ENCODE measurements at regions not wholly inside any gene's neighbourhood (a gene's known extent, or its start where the extent isn't known, plus 50 kb on each side); places are given as distances from the start of the nearest gene placed in this dataset.

- no peaks in the 10 kb centered on the region for H3K36me3 Mint-ChIP-seq (ENCODE audit: low read depth)
- Histone ChIP-seq H3K4me3 (ENCODE audit: low read length) (no peak overlapping the region), H3K27me3 (ENCODE audit: control insufficient read depth in 1 of 2, insufficient read depth in 2 of 2, low read length in 2 of 2) (peaks cover 0 to 3% of the 10 kb centered on the region in 2 experiments), H3K4me1 (ENCODE audit: insufficient read depth, low read length) (no peaks in the 10 kb centered on the region), H3K27ac (ENCODE audit: low read depth in 1 of 2, low read length in 2 of 2) (no peak overlapping the region), H3K9me3 (ENCODE audit: control insufficient read depth in 1 of 2, insufficient read depth in 1 of 2, low read length in 2 of 2) (peaks cover 0 to 5% of the 10 kb centered on the region in 2 experiments), H3K36me3 (ENCODE audit: insufficient read depth, low read length) (no peaks in the 10 kb centered on the region)
- TF ChIP-seq, protein P1, sequence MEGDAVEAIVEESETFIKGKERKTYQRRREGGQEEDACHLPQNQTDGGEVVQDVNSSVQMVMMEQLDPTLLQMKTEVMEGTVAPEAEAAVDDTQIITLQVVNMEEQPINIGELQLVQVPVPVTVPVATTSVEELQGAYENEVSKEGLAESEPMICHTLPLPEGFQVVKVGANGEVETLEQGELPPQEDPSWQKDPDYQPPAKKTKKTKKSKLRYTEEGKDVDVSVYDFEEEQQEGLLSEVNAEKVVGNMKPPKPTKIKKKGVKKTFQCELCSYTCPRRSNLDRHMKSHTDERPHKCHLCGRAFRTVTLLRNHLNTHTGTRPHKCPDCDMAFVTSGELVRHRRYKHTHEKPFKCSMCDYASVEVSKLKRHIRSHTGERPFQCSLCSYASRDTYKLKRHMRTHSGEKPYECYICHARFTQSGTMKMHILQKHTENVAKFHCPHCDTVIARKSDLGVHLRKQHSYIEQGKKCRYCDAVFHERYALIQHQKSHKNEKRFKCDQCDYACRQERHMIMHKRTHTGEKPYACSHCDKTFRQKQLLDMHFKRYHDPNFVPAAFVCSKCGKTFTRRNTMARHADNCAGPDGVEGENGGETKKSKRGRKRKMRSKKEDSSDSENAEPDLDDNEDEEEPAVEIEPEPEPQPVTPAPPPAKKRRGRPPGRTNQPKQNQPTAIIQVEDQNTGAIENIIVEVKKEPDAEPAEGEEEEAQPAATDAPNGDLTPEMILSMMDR (IDR thresholded peaks at IDR 0.05) = no peak
- peaks cover 11% of the 10 kb centered on the region for H3K27me3 Mint-ChIP-seq
- no peak overlapping the region for H3K27ac Mint-ChIP-seq
- POLR2A ChIA-PET = no interaction called here
- H3K4me3 Mint-ChIP-seq = no peak overlapping the region
- H3K9me3 Mint-ChIP-seq = no peaks in the 10 kb centered on the region
- intact Hi-C loops (cut with DNase I, micrococcal nuclease) = no loop called here
- DNase-seq (no peak), ATAC-seq (ENCODE audit: poor library complexity) (no peak)
- CTCF ChIA-PET = no interaction called here
- H3K4me1 Mint-ChIP-seq (ENCODE audit: low read depth) = no peaks in the 10 kb centered on the region
Measured at GRCh38 chr12:105457026-105457425, 126.5 kb downstream of the C12orf75 start.

- DNase-seq (no peak), ATAC-seq (ENCODE audit: poor library complexity) (no peak)
- ChIA-PET POLR2A (no interaction called here), CTCF (no interaction called here)
- no peaks in the 10 kb centered on the region for H3K9me3 Mint-ChIP-seq
- TF ChIP-seq, protein P1 (IDR thresholded peaks at IDR 0.05) = no peak
- H3K27me3 ChIP-seq (ENCODE audit: control insufficient read depth in 1 of 2, insufficient read depth in 2 of 2, low read length in 2 of 2) = peaks cover 0 to 3% of the 10 kb centered on the region in 2 experiments
- no peaks in the 10 kb centered on the region for H3K36me3 ChIP-seq (ENCODE audit: insufficient read depth, low read length)
- intact Hi-C loops (cut with DNase I, micrococcal nuclease) = no loop called here
- no peaks in the 10 kb centered on the region for H3K4me1 ChIP-seq (ENCODE audit: insufficient read depth, low read length)
- no peak overlapping the region for H3K4me3 ChIP-seq (ENCODE audit: low read length)
- no peaks in the 10 kb centered on the region for H3K36me3 Mint-ChIP-seq (ENCODE audit: low read depth)
- H3K4me1 Mint-ChIP-seq (ENCODE audit: low read depth) = no peaks in the 10 kb centered on the region
- peaks cover 0 to 5% of the 10 kb centered on the region in 2 experiments for H3K9me3 ChIP-seq (ENCODE audit: control insufficient read depth in 1 of 2, insufficient read depth in 1 of 2, low read length in 2 of 2)
- no peak overlapping the region for H3K27ac ChIP-seq (ENCODE audit: low read depth in 1 of 2, low read length in 2 of 2)
- H3K4me3 Mint-ChIP-seq = no peak overlapping the region
- no peak overlapping the region for H3K27ac Mint-ChIP-seq
- H3K27me3 Mint-ChIP-seq = peaks cover 16% of the 10 kb centered on the region
Measured at GRCh38 chr12:105459760-105460330, 129.4 kb downstream of the C12orf75 start.

GRCh38 chr12:105461271-105461943 lies 130.9 kb downstream of the C12orf75 start:
- TF ChIP-seq, protein P1 (IDR thresholded peaks at IDR 0.05) = no peak
- ATAC-seq (ENCODE audit: poor library complexity) (no peak), DNase-seq (no peak)
- Histone ChIP-seq H3K9me3 (ENCODE audit: control insufficient read depth in 1 of 2, insufficient read depth in 1 of 2, low read length in 2 of 2) (peaks cover 0 to 5% of the 10 kb centered on the region in 2 experiments), H3K36me3 (ENCODE audit: insufficient read depth, low read length) (no peaks in the 10 kb centered on the region), H3K4me1 (ENCODE audit: insufficient read depth, low read length) (no peaks in the 10 kb centered on the region), H3K27ac (ENCODE audit: low read depth in 1 of 2, low read length in 2 of 2) (no peak overlapping the region), H3K27me3 (ENCODE audit: control insufficient read depth in 1 of 2, insufficient read depth in 2 of 2, low read length in 2 of 2) (peaks cover 3 to 4% of the 10 kb centered on the region in 2 experiments), H3K4me3 (ENCODE audit: low read length) (no peak overlapping the region)
- H3K4me3 Mint-ChIP-seq = no peak overlapping the region
- no peak overlapping the region for H3K27ac Mint-ChIP-seq
- no peaks in the 10 kb centered on the region for H3K36me3 Mint-ChIP-seq (ENCODE audit: low read depth)
- no peaks in the 10 kb centered on the region for H3K9me3 Mint-ChIP-seq
- ChIA-PET CTCF (no interaction called here), POLR2A (no interaction called here)
- no peaks in the 10 kb centered on the region for H3K4me1 Mint-ChIP-seq (ENCODE audit: low read depth)
- intact Hi-C loops (cut with DNase I, micrococcal nuclease) = no loop called here
- H3K27me3 Mint-ChIP-seq = peaks cover 16% of the 10 kb centered on the region

Data from CD4-positive, alpha-beta T cell (primary cell).